Testis (tissue), 2 donors: ENCODE measurements at regions not wholly inside any gene's neighbourhood (a gene's known extent, or its start where the extent isn't known, plus 50 kb on each side); places are given as distances from the start of the nearest gene placed in this dataset.

Experiments
- POLR2A ChIP-seq: fragments of 450-650 bp; IDR thresholded peaks from one replicate; pipeline ENCODE4 v1.6.1; 2017; ENCODE audit warnings: antibody characterized with exemption, mild to moderate bottlenecking, moderate library complexity
- TF ChIP-seq, protein P1 (sequence below), 3 experiments: fragments of 450-650 bp in 2 of 3; fragments of 200-600 bp in 1 of 3; sonication (generic) in 1 of 3; IDR thresholded peaks; one replicate each; pipeline ENCODE4 v1.5.1; 2016 to 2019; ENCODE audit warnings: antibody characterized with exemption in 3 of 3, mild to moderate bottlenecking in 2 of 3, moderate library complexity in 1 of 3

GRCh38 chr2:194346193-194346592, 1310.8 kb upstream of the SLC39A10 start:
- TF ChIP-seq, protein P1, sequence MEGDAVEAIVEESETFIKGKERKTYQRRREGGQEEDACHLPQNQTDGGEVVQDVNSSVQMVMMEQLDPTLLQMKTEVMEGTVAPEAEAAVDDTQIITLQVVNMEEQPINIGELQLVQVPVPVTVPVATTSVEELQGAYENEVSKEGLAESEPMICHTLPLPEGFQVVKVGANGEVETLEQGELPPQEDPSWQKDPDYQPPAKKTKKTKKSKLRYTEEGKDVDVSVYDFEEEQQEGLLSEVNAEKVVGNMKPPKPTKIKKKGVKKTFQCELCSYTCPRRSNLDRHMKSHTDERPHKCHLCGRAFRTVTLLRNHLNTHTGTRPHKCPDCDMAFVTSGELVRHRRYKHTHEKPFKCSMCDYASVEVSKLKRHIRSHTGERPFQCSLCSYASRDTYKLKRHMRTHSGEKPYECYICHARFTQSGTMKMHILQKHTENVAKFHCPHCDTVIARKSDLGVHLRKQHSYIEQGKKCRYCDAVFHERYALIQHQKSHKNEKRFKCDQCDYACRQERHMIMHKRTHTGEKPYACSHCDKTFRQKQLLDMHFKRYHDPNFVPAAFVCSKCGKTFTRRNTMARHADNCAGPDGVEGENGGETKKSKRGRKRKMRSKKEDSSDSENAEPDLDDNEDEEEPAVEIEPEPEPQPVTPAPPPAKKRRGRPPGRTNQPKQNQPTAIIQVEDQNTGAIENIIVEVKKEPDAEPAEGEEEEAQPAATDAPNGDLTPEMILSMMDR (IDR thresholded peaks at IDR 0.05), result no peak
- TF ChIP-seq POLR2A, result no peak
